Neutrophil (primary cell): ENCODE measurements at regions not wholly inside any gene's neighbourhood (a gene's known extent, or its start where the extent isn't known, plus 50 kb on each side); places are given as distances from the start of the nearest gene placed in this dataset.

Source experiments
- H3K27ac ChIP-seq: fragments of 200-600 bp; sonication (generic); 2 replicates; pipeline ENCODE4 v1.5.1; 2016; ENCODE audit warnings: mild to moderate bottlenecking, moderate library complexity
- H3K27me3 ChIP-seq: fragments of 200-600 bp; sonication (generic); 2 replicates; pipeline ENCODE4 v1.6.0; 2016; ENCODE audit warnings: mild to moderate bottlenecking
- H3K36me3 ChIP-seq: fragments of 200-600 bp; sonication (generic); 2 replicates; pipeline ENCODE4 v1.5.1; 2017
- H3K4me1 ChIP-seq, 2 experiments: fragments of 200-600 bp in 1 of 2; sonication (generic) in 1 of 2; 1 replicate in 1 of 2; 2 replicates in 1 of 2; pipeline versions ENCODE4 v1.5.1 to v1.6.1; 2013 to 2016; ENCODE audit warnings: low read depth in 1 of 2, low read length in 1 of 2, mild to moderate bottlenecking in 1 of 2, moderate library complexity in 1 of 2; ENCODE audit not compliant: control insufficient read depth in 1 of 2, insufficient read depth in 1 of 2
- H3K4me3 ChIP-seq, 2 experiments: fragments of 200-600 bp in 1 of 2; sonication (generic) in 1 of 2; 1 replicate in 1 of 2; 2 replicates in 1 of 2; pipeline ENCODE4 v1.5.1; 2013 to 2016; ENCODE audit warnings: low read depth in 1 of 2, low read length in 1 of 2, mild to moderate bottlenecking in 1 of 2, moderate library complexity in 1 of 2
- H3K9me3 ChIP-seq: fragments of 200-600 bp; sonication (generic); 2 replicates; pipeline ENCODE4 v1.5.1; 2016
- TF ChIP-seq, protein P1 (sequence below): fragments of 200-600 bp; sonication (generic); IDR thresholded peaks from 2 replicates; pipeline ENCODE4 v1.5.1; 2016; ENCODE audit warnings: antibody characterized with exemption

DNA sequence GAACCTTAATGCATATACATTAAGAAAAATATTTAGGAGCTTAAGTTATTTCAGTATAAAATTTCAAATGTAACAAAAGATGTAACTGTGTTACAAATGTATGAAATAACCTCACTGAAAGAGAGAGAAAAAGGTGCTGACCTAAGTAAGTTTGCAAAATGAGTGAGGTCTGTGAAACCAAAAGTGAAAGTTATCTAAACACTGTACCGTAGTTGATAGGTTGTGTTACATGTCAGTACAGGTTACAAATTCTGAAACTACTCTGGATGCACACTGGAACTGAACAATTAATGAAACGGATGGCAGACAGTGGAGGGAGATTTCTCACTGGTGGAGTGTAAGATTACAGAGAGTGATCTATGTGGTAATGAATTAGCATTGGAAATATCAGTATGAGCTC, 420.7 kb downstream of the ZNF385D start:
- H3K4me3 ChIP-seq: no peak overlapping the region
- TF ChIP-seq, protein P1, sequence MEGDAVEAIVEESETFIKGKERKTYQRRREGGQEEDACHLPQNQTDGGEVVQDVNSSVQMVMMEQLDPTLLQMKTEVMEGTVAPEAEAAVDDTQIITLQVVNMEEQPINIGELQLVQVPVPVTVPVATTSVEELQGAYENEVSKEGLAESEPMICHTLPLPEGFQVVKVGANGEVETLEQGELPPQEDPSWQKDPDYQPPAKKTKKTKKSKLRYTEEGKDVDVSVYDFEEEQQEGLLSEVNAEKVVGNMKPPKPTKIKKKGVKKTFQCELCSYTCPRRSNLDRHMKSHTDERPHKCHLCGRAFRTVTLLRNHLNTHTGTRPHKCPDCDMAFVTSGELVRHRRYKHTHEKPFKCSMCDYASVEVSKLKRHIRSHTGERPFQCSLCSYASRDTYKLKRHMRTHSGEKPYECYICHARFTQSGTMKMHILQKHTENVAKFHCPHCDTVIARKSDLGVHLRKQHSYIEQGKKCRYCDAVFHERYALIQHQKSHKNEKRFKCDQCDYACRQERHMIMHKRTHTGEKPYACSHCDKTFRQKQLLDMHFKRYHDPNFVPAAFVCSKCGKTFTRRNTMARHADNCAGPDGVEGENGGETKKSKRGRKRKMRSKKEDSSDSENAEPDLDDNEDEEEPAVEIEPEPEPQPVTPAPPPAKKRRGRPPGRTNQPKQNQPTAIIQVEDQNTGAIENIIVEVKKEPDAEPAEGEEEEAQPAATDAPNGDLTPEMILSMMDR: no peak
- no peaks in the 10 kb centered on the region for H3K36me3 ChIP-seq

GRCh38 chr3:21328711-21329390, 422.2 kb downstream of the ZNF385D start:
- Histone ChIP-seq H3K36me3 (no peaks in the 10 kb centered on the region), H3K9me3 (no peaks in the 10 kb centered on the region), H3K27ac (no peak overlapping the region), H3K4me1 (no peaks in the 10 kb centered on the region), H3K27me3 (no peaks in the 10 kb centered on the region), H3K4me3 (no peak overlapping the region)
- TF ChIP-seq, protein P1: no peak

More for the DNA sequence above, 420.7 kb downstream of the ZNF385D start:
- H3K4me1 ChIP-seq: no peaks in the 10 kb centered on the region
- no peak overlapping the region for H3K27ac ChIP-seq
- H3K9me3 ChIP-seq: no peaks in the 10 kb centered on the region
- H3K27me3 ChIP-seq: no peaks in the 10 kb centered on the region

DNA sequence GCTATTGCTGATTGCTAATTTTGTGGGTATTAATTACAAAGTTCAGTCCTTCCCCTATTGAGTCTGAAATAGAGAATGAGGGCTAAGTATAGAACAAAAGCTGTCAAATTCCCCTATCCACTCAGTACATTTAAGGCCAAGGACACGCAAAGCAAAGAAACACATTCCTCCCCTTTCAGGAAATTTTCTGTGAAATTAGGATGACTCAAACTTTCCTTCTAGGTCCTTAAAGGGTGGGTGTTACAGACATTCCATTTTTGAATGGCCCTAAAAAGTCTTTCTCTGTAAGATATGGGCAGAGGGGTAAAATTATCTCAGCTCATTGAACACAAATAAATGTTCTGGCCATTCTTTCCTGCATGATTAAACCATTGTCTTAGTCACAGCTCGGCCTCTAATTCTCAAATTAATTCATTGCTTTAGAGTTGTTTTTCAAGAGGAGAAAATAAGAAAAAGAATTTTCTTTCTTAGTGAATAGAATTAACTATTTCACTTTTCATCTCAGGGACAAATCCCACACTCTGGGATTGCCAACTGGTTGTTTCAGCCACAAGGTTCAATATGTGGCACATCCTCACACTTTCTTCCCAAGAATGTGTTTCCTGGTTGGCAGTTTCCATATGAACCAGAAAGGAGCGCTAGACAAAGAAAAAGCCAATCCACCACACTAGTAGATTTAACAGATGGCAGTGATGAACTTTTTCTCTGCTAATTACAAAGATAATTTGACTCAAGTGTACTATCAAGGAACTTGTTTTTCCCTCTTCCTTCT, 424.1 kb downstream of the ZNF385D start:
- no peak overlapping the region for H3K27ac ChIP-seq
- H3K36me3 ChIP-seq: no peaks in the 10 kb centered on the region
- H3K4me1 ChIP-seq: no peaks in the 10 kb centered on the region
- no peak overlapping the region for H3K4me3 ChIP-seq
- no peaks in the 10 kb centered on the region for H3K9me3 ChIP-seq
- H3K27me3 ChIP-seq: no peaks in the 10 kb centered on the region
- TF ChIP-seq, protein P1: no peak

- TF ChIP-seq, protein P1: no peak
Measured at GRCh38 chr3:21314688-21315087, 436.3 kb downstream of the ZNF385D start.

DNA sequence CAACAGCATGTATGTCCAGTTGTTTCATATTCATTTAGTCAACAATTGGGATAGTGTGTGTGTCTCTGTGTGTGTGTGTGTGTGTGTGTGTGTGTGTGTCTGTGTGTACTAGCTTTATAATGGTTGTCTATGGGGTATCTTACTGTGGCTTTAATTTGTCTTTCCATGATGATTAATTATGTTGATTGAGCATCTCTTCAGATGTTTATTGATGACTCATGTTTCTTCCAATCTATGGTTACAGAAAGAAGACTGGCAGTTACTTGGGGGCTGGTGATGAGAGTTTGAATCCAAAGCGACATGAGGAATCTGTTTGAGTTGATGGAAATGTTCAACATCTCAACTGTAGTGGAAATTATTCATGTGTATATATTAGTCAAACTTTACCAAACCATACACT, 440.1 kb downstream of the ZNF385D start:
- no peaks in the 10 kb centered on the region for H3K27me3 ChIP-seq
- H3K36me3 ChIP-seq: no peaks in the 10 kb centered on the region
- H3K4me1 ChIP-seq: no peaks in the 10 kb centered on the region
- no peak overlapping the region for H3K4me3 ChIP-seq
- TF ChIP-seq, protein P1: no peak
- H3K9me3 ChIP-seq: no peaks in the 10 kb centered on the region
- H3K27ac ChIP-seq: no peak overlapping the region

More at GRCh38 chr3:21314688-21315087, 436.3 kb downstream of the ZNF385D start:
- H3K27me3 ChIP-seq: no peaks in the 10 kb centered on the region
- no peaks in the 10 kb centered on the region for H3K9me3 ChIP-seq
- no peak overlapping the region for H3K27ac ChIP-seq
- H3K4me3 ChIP-seq: no peak overlapping the region
- H3K36me3 ChIP-seq: no peaks in the 10 kb centered on the region
- no peaks in the 10 kb centered on the region for H3K4me1 ChIP-seq
